Activated CD8-positive, alpha-beta memory T cell treated with anti-CD3 and anti-CD28 coated beads, Interleukin-2, amount 50 U/mL, for 4 hours (primary cell): ENCODE measurements at regions not wholly inside any gene's neighbourhood (a gene's known extent, or its start where the extent isn't known, plus 50 kb on each side); places are given as distances from the start of the nearest gene placed in this dataset.
"Not testable (repeated sequence)": the region's sequence is repeated elsewhere in the genome, so short reads cannot be mapped to it uniquely, and the experiment has no call there.

Experiments used
- DNase-seq: peaks from one replicate; pipeline ENCODE4 v3.0.0-alpha.2; 2020

DNA sequence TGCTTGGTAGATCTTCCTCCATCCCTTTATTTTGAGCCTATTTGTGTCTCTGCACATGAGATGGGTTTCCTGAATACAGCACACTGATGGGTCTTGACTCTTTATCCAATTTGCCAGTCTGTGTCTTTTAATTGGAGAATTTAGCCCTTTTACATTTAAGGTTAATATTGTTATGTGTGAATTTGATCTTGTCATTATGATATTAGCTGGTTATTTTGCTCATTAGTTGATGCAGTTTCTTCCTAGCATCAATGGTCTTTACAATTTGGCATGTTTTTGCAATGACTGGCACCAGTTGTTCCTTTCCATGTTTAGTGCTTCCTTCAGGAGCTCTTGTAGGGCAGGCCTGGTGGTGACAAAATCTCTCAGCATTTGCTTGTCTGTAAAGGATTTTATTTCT is 72.4 kb downstream of the HNRNPD start:
- DNase-seq = not testable (repeated sequence)

DNA sequence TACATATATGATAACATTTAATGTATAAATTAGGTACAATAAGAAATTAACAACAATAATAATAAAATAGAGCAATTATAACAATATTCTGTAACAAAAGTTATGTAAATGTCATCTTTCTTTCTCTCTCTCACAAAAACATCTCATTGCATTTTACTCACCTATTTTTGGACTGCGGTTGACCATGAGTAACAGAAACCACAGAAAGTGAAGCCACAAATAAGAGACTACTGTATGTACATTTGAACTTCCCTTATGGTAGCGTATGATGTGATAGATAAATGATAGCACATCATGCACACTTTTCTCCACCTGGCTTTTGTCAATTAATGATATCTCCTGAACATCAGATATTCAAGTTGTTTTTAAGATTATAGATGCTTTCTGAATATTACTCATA is 80.5 kb downstream of the HNRNPD start:
- no peak for DNase-seq

DNA sequence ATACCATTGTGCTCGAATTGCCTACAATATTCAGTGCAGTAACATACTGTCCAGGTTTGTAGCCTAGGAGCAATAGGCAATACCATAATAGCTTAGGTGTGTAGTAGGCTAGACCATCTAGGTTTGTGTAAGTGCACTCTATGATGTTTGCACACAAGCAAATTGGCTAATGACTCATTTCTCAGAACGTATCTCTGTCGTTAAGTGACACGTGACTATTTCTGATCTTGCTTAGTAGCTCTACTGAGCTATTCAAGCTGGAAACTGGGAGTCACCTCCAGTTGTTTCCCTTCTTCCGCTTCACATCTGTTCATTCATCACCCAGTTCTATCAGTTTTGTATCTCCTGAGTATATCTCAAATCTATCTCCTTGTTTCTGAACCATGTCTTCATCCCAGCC is 86.1 kb downstream of the HNRNPD start:
- DNase-seq = no peak

DNA sequence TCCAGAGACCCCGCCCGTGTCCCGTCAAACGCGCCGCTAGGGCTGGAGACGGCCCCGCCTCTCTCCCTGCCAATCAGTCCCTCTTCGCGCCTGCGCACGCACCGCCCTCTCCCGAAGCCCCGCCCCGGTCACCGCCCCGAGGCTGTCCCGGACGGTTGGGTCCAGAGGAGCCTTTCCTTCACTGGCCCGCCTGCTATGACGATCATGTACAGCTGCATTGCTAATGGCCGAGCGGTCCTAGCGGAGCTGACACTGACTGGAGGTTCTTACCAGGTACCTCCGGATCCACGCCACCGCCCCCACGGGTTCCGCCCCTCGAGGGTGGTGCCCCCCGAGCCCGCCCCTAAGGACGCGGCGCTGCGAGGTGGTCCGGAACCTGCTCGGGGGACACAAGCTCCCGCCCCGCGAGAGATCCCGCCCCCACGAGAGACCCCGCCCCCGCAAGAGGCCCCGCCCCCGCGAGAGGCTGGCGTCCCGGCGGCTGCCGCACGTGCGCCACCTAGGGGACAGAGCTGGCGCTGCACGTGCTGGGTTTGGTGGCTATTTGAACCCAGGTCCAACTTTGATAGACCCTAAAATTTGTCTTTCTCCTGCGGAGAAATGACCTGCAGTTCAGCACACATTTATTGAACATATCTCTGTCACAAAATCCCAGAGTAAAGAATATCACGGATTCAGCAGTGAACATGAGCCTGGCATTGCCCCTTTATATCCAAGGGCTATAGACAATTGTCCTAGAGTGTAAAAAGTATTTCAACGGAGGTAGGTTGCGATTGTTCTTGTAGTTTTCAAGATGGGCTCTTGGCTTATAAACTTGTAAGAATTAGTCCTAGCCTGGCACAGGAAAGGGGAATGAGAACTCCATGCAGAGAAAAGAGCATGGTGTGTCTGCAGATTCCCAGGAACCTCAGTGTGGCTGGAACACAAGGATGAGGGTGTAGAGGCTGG is 88.7 kb downstream of the HNRNPD start:
- peak; percentile 99 for DNase-seq

DNA sequence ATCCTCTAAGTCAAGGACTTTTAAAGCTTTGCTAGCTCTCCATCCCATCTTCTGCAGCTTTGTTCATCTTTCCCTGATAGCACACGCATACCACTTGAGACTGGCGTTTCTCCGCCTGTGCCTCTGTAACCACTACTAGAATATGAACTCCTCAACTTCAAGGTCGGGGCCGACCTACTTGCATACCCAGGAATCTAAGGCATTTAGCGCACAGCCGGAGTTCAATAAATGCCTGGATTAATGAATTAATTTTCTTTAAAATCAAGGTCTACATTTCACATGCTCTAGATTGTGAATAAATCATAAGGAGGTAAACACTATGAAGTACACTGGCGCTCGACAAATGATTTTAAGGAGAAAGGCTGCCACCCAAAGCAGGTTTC is 89.3 kb downstream of the HNRNPD start:
- DNase-seq = no peak

DNA sequence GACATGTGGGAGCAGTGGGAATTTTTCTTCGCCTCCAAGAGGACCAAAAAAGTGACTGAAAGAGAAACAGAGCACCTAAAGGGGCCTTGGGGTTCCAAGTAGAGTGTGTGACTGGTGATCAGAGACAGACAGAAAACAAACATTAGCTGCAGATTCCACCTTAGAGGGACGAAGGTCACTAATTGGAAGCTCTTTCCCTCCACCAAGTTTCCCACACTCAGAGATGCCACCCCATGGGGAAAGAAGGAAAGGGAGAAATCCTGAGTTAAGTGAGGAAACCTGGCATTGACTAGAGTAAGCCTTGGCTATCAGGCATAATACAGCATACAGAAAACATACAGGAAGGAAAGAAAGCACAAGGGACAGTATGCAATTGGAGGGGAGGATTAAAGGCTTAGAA is 90.9 kb downstream of the HNRNPD start:
- DNase-seq = no peak

DNA sequence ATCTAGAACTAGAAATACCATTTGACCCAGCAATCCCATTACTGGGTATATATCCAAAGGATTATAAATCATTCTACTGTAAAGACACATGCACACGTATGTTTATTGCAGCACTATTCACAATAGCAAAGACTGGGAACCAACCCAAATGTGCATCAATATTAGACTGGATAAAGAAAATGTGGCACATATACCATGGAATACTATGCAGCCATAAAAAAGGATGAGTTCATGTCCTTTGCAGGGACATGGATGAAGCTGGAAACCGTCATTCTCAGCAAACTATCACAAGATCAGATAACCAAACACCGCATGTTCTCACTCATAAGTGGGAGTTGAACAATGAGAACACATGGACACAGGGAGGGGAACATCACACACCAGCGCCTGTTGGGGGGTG is 94.2 kb downstream of the HNRNPD start:
- DNase-seq = not testable (repeated sequence)

DNA sequence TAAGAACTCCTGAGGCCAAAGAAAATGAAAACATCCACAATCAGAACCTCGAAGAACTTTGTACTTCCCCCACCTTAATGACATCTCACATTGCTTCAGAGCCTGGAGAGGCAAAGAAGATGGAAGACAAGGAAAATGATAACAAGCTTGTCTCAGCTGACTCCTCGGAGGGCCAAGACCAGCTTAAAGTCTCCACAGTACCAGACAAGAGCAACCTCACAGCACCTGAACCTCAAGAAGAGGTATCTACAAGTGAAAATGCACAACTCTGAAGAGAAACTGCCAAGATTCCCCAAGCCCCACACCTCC is 97.5 kb downstream of the HNRNPD start:
- no peak for DNase-seq

DNA sequence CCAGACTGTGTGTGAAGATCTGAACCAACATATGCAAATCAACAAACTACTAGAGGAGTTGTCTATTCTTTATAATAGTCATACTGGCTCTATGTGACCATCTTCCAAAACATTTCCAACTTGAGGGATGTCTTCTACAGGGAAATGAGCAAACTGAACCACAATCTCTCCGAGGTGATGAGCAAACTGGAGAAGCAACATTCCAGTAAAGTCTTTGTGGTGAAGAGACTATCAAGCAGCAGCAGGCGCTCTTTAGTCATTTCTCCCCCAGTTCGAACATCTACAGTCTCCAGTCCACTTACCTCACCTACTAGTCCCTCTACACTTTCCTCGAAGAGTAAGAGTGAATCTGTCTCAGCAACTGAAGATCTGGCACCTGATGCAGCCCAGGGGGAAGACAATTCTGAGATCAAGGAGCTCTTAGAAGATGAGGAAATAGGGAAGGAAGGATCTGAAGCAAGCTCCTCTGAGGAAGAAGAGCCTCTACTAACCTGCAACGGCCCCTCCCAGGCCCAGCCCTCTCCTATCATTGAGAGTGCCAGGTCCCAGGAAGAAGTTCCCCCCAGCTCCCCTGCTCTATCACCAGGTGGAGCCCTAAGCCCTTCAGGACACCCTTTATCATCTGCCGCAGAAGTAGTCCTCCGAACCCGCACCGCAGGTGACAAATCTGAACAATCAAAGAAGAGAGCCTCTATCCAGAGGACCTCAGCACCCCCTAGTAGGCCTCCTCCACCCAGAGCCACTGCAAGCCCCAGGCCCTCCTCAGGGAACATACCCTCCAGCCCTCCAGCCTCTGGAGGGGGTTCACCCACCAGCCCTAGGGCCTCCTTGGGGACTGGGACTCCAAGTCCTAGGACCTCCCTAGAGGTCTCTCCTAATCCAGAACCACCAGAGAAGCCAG is 98.1 kb downstream of the HNRNPD start:
- no peak for DNase-seq

DNA sequence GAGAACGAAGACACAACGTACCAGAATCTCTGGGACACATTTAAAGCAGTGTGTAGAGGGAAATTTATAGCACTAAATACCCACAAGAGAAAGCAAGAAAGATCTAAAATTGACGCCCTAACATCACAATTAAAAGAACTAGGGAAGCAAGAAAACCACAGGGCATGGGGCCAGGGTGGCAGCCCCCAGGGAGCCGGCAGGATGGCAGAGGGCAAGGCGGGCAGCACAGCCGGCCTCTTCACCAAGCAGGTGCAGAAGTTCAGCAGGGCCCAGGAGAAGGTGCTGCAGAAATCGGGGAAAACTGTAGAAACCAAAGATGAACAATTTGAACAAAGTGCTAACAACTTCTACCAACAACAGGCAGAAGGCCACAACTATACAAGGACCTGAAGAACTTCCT is 99.1 kb downstream of the HNRNPD start:
- DNase-seq = not testable (repeated sequence)

DNA sequence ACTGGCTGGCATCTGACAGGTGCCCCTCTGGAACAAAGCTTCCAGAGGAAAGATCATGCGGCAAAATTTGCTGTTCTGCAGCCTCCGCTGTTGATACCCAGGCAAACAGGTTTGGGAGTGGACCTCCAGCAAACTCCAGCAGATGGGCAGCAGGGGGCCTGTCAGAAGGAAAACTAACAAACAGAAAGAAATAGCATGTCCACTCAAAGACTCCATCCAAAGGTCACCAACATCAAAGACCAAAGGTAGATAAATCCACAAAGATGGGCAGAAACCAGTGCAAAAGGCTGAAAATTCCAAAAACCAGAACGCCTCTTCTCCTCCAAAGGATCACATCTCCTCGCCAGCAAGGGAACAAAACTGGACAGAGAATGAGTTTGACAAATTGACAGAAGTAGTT is 101.3 kb downstream of the HNRNPD start:
- not testable (repeated sequence) for DNase-seq

DNA sequence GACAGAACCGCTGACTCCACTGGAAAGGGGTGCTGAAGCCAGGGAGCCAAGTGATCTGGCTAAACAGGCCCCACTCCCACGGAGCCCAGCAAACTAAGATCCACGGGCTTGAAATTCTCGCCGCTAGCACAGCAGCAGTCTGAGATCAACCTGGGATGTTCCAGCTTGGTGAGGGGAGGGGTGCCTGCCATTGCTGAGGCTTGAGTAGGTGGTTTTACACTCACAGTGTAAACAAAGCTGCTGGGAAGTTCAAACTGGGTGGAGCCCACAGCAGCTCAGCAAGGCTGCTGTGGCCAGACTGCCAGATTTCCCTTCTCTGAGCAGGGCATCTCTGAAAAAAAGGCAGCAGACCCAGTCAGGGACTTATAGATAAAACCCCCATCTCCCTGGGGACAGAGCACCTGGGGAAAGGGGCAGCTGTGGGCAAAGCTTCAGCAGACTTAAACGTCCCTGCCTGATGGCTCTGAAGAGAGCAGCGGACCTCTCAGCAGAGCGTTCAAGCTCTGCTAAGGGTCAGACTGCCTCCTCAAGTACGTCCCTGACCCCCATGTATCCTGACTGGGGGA is 101.8 kb downstream of the HNRNPD start:
- not testable (repeated sequence) for DNase-seq

DNA sequence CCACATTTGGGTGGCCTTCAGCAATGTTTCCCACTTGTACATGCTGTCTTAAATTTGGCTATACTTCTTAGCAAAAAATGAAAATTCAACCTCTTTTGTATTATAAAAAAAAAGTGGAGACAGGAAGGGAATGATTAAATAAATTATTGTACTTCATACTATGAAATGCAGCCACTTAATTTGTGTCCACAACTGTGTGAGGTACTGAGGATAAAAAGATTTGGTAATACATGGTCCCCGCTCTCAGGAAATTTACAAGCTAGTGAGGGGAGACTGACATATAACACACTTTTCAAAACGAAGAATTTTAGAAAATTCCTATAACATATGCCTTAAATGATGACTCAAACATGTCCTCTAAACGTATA is 105.0 kb downstream of the HNRNPD start:
- no peak for DNase-seq

DNA sequence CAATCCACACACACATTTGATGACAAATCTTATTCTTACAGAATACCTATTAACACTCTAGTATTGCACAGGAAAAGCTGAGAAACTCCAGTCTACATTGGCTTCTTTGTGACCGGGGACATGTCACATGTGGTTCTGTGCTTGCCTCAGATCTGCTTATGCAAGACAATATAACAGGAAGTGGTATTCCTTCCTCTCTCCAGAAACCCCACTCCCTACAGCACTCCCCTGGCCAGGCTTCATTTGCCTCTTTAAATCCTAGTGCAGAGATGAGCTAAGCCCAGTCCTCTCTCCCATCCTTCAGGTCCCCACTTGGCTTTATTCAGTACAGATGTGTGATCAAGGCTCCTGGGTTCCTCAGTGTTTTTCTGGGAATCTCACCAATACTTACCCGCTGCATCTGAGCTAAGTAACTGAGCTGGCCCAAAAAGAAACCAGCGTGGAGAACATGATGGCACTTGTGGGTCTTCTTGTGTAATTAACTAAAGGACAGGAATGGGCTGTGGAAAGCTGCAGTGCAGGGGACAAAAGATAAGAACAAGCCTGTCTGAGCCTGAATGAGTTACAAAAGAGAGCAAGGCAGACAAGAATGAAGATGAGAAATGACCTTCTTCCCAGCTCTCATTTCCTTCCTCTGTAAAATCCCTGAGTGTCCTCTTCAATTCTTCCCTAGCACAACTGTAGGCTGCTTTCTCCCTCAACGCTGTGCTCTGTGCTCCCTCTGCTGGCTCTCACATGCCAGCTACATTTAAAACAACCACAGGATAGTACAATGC is 105.6 kb downstream of the HNRNPD start:
- peak; percentile 38 for DNase-seq

DNA sequence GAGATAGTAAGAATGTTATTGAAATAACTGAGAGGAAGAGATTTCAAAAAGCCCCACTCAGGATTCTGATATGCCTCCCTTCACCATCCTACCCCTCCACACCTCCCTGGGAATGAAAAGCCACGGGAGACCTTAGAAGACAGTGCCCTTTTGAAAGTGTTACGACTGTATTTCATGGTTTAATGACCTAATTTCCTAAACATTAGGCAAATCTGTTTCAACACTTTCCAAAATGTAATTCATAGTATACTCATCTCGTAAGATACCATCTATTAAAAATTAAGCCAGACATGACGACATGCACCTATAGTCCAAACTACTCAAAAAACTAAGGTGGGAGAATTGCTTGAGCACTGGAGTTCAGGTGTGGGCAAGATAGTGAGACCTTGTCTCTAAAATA is 106.3 kb downstream of the HNRNPD start:
- DNase-seq = no peak

DNA sequence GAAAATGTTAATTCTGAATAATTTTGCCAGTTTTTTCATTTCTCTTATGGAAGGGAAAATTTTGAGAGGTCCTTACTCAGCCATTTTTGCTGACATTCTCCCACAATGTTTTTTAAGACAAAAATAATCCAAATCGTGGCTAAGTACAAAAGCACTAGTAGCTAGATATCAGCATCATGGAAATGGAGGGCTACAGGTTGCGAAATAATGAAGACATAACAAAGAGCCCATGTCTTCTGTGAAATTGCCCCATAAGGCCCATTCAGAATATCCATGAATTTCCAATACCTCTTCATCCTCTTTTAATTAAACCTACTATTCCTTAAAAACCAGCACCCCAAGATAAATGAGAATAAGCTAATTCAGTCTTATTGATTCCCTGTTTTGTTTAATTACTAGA is 107.4 kb downstream of the HNRNPD start:
- no peak for DNase-seq

DNA sequence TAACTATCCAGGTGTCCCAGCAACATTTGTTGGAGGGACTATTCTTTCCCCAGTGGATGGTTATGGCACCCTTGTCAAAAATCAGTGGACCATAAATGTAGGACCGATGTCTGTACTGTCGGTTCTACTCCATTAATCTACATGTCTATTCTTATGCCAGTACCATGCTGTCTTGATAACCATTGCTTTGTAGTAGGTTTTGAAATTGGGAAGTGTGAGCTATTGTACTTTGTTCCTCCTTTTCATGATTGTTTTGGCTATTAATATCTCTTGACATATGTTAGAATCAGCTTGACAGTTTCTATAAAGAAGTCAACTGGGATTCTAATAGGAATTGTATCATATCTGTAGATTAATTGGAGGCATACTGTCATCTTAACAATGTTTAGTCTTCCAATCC is 112.7 kb downstream of the HNRNPD start:
- no peak for DNase-seq

DNA sequence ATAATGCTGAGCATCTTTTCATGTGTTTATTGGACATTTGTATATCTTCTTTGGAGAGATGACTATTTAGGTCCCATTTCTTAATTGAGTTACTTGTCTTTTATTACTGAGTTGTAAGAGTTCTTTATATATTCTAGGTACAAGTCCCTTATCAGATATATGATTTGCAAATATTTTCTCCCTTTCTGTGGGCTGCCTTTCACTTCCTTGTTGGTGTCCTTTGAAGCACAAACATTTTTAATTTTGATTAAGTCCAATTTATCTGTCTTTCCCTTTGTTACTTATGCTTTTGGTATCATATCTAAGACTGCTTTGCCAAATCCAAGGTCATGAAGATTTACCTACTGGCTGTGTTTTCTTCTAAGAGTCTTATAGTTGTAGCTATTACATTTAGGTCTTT is 113.2 kb downstream of the HNRNPD start:
- no peak for DNase-seq

DNA sequence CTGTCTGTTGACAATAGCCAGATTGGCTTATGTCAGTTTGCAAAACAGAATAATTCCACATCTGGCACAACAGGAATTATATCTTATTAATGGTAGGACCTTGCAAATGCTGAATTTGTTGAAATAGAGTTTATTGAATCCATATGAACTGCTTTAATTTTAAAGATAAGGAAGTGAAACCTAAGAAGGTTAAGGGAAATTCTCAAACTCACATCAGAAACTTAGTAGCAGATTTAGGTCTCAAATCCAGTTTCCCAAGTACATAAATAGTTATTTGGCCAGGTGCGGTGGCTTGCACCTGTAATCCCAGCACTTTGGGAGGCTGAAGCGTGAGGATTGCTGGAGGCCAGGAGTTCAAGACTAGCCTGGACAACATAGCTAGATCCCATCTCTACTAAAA is 117.1 kb downstream of the HNRNPD start:
- no peak for DNase-seq

DNA sequence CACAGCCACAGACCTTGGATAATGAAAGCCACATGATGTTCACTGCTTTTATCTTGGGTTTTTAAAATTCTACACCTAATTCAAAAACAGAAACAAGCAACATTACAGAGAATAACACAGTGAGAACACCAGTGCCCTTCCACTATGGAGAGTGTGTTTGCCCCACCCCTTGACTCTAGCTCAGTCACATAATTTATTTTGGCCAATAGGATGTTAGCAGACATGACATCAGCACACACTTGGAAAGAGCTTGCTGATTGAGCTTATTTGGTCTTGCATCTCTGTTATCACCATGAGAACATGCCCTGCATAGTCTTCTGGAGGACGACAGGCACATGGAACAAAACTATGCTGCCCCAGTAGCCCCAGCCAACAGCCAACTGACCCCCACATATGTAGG is 118.1 kb downstream of the HNRNPD start:
- no peak for DNase-seq

DNA sequence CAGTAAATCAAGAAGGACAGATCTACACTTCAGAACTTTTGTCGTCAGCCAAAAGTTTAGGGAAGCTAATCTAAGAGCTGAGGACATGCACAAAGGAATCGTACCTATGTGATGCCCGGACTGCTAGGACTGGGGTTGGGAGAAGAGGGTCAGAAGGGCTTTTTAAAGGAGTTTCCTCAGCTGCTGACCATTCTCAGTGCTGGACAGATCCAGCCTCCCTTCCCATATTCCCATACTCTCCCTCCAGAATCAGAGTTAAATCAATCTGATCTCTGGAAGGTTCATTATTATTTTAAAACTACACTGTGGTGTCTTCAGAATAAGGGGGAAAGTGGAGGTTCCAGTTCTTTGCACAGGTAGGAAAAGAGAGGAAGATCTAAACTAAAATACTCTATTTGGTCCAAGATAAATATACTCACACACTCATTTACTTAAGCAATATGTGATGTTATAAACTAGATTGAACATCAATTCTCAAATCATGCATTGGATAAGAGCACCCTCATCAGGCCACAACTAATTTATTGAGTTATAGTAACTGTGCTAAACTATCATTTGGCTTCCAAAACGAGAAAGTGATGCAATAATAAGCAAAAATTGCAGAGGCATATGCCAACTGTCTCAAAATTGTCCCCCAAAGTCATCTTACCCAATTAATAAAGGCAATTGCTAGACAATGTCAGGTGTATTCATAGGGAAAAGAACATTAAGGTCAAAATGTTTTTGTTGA is 124.7 kb downstream of the HNRNPD start:
- DNase-seq = no peak

DNA sequence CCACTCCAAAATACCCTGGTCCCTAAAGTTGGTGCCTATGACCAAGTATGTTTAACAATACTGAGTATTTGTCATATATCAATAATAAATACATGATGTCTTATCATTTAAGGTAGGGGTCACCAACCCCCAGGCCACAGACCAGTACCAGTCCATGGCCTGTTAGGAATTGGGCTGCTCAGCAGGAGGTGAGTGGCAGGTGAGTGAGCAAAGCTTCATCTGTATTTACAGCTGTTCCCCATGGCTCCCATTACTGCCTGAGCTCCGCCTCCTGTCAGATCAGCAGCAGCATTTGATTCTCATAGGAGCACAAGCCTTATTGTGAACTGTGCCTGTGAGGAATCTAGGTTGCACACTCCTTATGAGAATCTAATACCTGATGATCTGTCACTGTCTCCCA is 126.2 kb downstream of the HNRNPD start:
- DNase-seq = no peak
